SK-N-SH (cell line): ENCODE measurements at regions not wholly inside any gene's neighbourhood (a gene's known extent, or its start where the extent isn't known, plus 50 kb on each side); places are given as distances from the start of the nearest gene placed in this dataset.

ENCODE experiments used
- CTCF ChIA-PET: fragments of 300-600, 350-600 bp; formaldehyde crosslinking; extraction: SDS; loops from one replicate; lab custom pipeline; 2021; lab: Yijun Ruan, JAX
- POLR2A ChIA-PET: fragments of 350-600 bp; sonication (Branson Sonifier 250); formaldehyde crosslinking; extraction: SDS; loops from one replicate; lab custom pipeline; 2020; ENCODE audit warnings: antibody characterized with exemption, inconsistent platforms; lab: Yijun Ruan, JAX
- DNase-seq: peaks from one replicate; pipeline ENCODE4 v3.0.0; 2012
- H2AFZ ChIP-seq: fragments of 200-600 bp; sonication (generic); 2 replicates; pipeline ENCODE4 v1.8.1; 2016; ENCODE audit warnings: antibody characterized with exemption, mild to moderate bottlenecking, low read depth
- H3F3A ChIP-seq: fragments of 200-600 bp; sonication (generic); replicated peaks from 2 replicates; pipeline ENCODE3; 2016; ENCODE audit warnings: antibody characterized with exemption, mild to moderate bottlenecking; ENCODE audit not compliant: insufficient read depth
- H3K27ac ChIP-seq, 2 experiments: fragments of 200-500 bp in 1 of 2; fragments of 200-600 bp in 1 of 2; sonication (Bioruptor generic) in 1 of 2; sonication (generic), shearing (Covaris generic) in 1 of 2; 2 replicates each; pipeline versions ENCODE4 v1.5.1 to v1.6.1; 2014 to 2016; ENCODE audit warnings: low read depth in 2 of 2, inconsistent platforms in 1 of 2, low read length in 1 of 2, mild to moderate bottlenecking in 1 of 2, mixed read lengths in 1 of 2
- H3K27me3 ChIP-seq: fragments of 200-600 bp; sonication (generic), shearing (Covaris generic); 2 replicates; pipeline ENCODE4 v1.6.1; 2016; ENCODE audit warnings: mixed run types; ENCODE audit not compliant: insufficient read depth
- H3K36me3 ChIP-seq, 2 experiments: fragments of 200-500 bp in 1 of 2; fragments of 200-600 bp in 1 of 2; sonication (Bioruptor generic) in 1 of 2; sonication (generic) in 1 of 2; replicated peaks in 1 of 2; 2 replicates each; pipeline versions ENCODE3 to v1.5.1; 2014 to 2016; ENCODE audit warnings: low read length in 1 of 2, mild to moderate bottlenecking in 1 of 2; ENCODE audit not compliant: insufficient read depth in 2 of 2, control insufficient read depth in 1 of 2
- H3K4me1 ChIP-seq, 2 experiments: fragments of 200-500 bp in 1 of 2; fragments of 200-600 bp in 1 of 2; sonication (Bioruptor generic) in 1 of 2; sonication (generic), shearing (Covaris generic) in 1 of 2; 2 replicates each; pipeline versions ENCODE4 v1.5.1 to v1.6.1; 2014 to 2016; ENCODE audit warnings: low read depth in 1 of 2, low read length in 1 of 2, mixed run types in 1 of 2; ENCODE audit not compliant: insufficient read depth in 2 of 2, control insufficient read depth in 1 of 2
- H3K4me2 ChIP-seq: fragments of 200-600 bp; sonication (generic), shearing (Covaris generic); 2 replicates; pipeline ENCODE4 v1.6.1; 2017; ENCODE audit warnings: mixed run types
- H3K4me3 ChIP-seq, 2 experiments: fragments of 200-500 bp in 1 of 2; fragments of 200-600 bp in 1 of 2; sonication (Bioruptor generic) in 1 of 2; sonication (generic), shearing (Covaris generic) in 1 of 2; 2 replicates each; pipeline versions ENCODE4 v1.5.1 to v1.8.1; 2014 to 2016; ENCODE audit warnings: low read depth in 2 of 2, inconsistent platforms in 1 of 2, low read length in 1 of 2, mild to moderate bottlenecking in 1 of 2, mixed read lengths in 1 of 2, moderate library complexity in 1 of 2
- H3K79me2 ChIP-seq: fragments of 200-600 bp; sonication (generic); 2 replicates; pipeline ENCODE4 v1.8.1; 2017; ENCODE audit warnings: mild to moderate bottlenecking; ENCODE audit not compliant: insufficient read depth
- H3K9ac ChIP-seq: fragments of 200-600 bp; sonication (generic); 2 replicates; pipeline ENCODE4 v1.6.1; 2017; ENCODE audit warnings: mixed run types
- H3K9me2 ChIP-seq: fragments of 200-600 bp; sonication (generic); 2 replicates; pipeline ENCODE4 v1.6.1; 2017; ENCODE audit warnings: mixed run types
- H3K9me3 ChIP-seq: fragments of 200-600 bp; sonication (generic); 2 replicates; pipeline ENCODE4 v1.6.1; 2017; ENCODE audit warnings: mixed run types, mild to moderate bottlenecking, moderate library complexity
- H4K20me1 ChIP-seq: fragments of 200-600 bp; sonication (generic); 2 replicates; pipeline ENCODE4 v1.6.1; 2017; ENCODE audit warnings: mild to moderate bottlenecking, mixed run types; ENCODE audit not compliant: insufficient read depth
- CTCF ChIP-seq: fragments of 200-600 bp; sonication (generic); IDR thresholded peaks from 2 replicates; pipeline ENCODE4 v1.6.1; 2017; ENCODE audit warnings: antibody characterized with exemption, mild to moderate bottlenecking, moderate library complexity
- EZH2phosphoT487 ChIP-seq: fragments of 200-600 bp; sonication (generic); IDR thresholded peaks from 2 replicates; pipeline ENCODE4 v1.6.1; 2017; ENCODE audit warnings: low read depth, mixed run types, mild to moderate bottlenecking, antibody characterized with exemption, moderate library complexity, borderline replicate concordance
- FOSL2 ChIP-seq: IDR thresholded peaks from 2 replicates; pipeline ENCODE4 v1.4.0; 2012; ENCODE audit warnings: low read depth, mild to moderate bottlenecking, moderate library complexity, borderline replicate concordance
- FOXJ3 ChIP-seq: sonication (generic); formaldehyde crosslinking; IDR thresholded peaks from 2 replicates; pipeline ENCODE4 v1.5.1; 2020; ENCODE audit warnings: mild to moderate bottlenecking, missing genetic modification reagents
- FOXM1 ChIP-seq: IDR thresholded peaks from 2 replicates; pipeline ENCODE4 v1.4.0; 2012; ENCODE audit warnings: low read depth, mild to moderate bottlenecking
- GATA2 ChIP-seq: sonication (generic); formaldehyde crosslinking; IDR thresholded peaks from 2 replicates; pipeline ENCODE4 v1.5.0; 2020; ENCODE audit warnings: mild to moderate bottlenecking, missing genetic modification reagents
- MXI1 ChIP-seq: IDR thresholded peaks from 2 replicates; pipeline ENCODE4 v1.6.1; 2012; ENCODE audit warnings: mild to moderate bottlenecking, low read depth, low read length, improper control_type of control experiment
- PBX3 ChIP-seq: IDR thresholded peaks from 2 replicates; pipeline ENCODE4; 2012
- POLR2AphosphoS5 ChIP-seq: IDR thresholded peaks from 2 replicates; pipeline ENCODE4 v1.6.1; 2012; ENCODE audit warnings: low read depth, low read length
- SMC3 ChIP-seq: IDR thresholded peaks from 2 replicates; pipeline ENCODE4 v1.6.1; 2012; ENCODE audit warnings: low read depth, low read length, improper control_type of control experiment
- TCF12 ChIP-seq: IDR thresholded peaks from 2 replicates; pipeline ENCODE4 v1.4.0; 2012
- TEAD4 ChIP-seq: IDR thresholded peaks from 2 replicates; pipeline ENCODE4 v1.4.0; 2012; ENCODE audit warnings: mild to moderate bottlenecking, borderline replicate concordance; ENCODE audit not compliant: insufficient read depth
- WGBS: methylation state at CpG from one replicate; pipeline ENCODE4 v1.1.6; 2017; ENCODE audit warnings: low lambda C conversion rate; 5-methylcytosine and 5-hydroxymethylcytosine counted together
- TF ChIP-seq, protein P1 (sequence below): IDR thresholded peaks from 2 replicates; pipeline ENCODE4 v1.4.0; 2012; ENCODE audit warnings: low read depth
- TF ChIP-seq, protein P2 (sequence below): fragments of 150-350 bp; IDR thresholded peaks from 2 replicates; pipeline ENCODE4 v1.6.1; 2017; ENCODE audit warnings: antibody characterized with exemption, low read length, low read depth, borderline replicate concordance

DNA sequence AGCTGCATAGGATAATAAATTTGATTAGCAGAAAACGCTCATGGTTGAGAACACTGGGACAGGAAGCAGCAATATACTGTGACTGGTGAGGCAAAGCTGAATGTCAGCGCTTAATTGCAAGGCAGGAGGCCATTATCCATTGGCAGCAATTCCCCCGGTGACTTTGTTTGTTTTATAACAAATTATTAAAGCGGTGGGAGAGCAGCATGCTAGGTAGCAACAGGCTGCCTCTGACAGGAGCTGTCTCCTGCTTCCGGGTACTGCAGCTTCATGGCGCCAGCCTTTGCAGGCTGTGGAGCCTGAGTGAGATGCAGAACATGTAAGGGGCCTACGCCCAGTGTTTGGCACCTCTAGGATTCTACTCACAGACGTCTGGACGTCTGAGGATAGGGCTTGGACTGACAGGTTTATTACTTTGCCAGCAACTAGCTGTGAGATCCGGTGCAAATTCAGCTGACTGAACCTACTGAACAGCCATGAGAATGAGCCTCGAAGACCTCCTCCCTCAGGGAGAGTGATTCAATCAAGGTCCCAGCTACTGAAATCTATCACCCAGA, 82.1 kb upstream of the SSTR1 start (continued):
- TF ChIP-seq EZH2phosphoT487 (no peak), PBX3 (no peak), FOXJ3 (CRISPR knock-in tag) (no peak), TEAD4 (no peak), FOXM1 (no peak), TCF12 (no peak)

DNA sequence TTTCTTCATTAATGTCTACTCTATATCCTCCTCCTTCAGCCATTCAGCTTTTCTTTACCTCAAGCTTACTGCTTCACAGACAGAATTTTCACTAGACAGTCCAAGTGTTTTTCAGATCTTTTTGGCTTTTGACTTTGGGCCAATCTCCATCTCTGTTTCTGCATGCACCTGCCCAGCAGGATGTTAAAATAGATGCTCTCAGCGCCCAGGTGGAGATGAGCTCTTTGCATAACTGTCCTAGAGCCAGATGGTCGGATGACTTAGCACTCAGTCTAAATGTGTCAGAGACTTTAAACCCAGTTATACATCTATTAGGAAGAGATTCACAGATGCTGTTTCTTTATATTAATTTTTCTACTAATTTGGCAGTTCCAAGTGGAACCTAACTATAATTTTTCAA, 80.3 kb upstream of the SSTR1 start:
- 0% methylated on average over 2 of the region's 2 CpGs for WGBS
- no peaks in the 10 kb centered on the region for H3K36me3 ChIP-seq
- CTCF ChIA-PET, result no interaction called here
- no peaks in the 10 kb centered on the region for H3K79me2 ChIP-seq
- no peak for DNase-seq
- H3K4me3 ChIP-seq, result no peak overlapping the region
- H3K9ac ChIP-seq, result no peak overlapping the region
- TF ChIP-seq FOSL2 (no peak), CTCF (no peak), MXI1 (no peak), PBX3 (no peak), GATA2 (CRISPR knock-in tag) (no peak), SMC3 (no peak), FOXJ3 (CRISPR knock-in tag) (no peak), POLR2AphosphoS5 (no peak)
- TF ChIP-seq, protein P1, sequence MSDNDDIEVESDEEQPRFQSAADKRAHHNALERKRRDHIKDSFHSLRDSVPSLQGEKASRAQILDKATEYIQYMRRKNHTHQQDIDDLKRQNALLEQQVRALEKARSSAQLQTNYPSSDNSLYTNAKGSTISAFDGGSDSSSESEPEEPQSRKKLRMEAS, result no peak
- TF ChIP-seq, protein P2, sequence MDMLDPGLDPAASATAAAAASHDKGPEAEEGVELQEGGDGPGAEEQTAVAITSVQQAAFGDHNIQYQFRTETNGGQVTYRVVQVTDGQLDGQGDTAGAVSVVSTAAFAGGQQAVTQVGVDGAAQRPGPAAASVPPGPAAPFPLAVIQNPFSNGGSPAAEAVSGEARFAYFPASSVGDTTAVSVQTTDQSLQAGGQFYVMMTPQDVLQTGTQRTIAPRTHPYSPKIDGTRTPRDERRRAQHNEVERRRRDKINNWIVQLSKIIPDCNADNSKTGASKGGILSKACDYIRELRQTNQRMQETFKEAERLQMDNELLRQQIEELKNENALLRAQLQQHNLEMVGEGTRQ, result no peak
- TF ChIP-seq, all 33 proteins: peak for 0
- POLR2A ChIA-PET, result no interaction called here
- Histone ChIP-seq H3K27me3 (no peaks in the 10 kb centered on the region; the same call in 1 of the 2 replicates), H4K20me1 (no peaks in the 10 kb centered on the region), H3K4me2 (no peak overlapping the region), H3F3A (no peaks in the 10 kb centered on the region), H3K9me3 (no peaks in the 10 kb centered on the region), H3K9me2 (no peaks in the 10 kb centered on the region), H3K4me1 (no peaks in the 10 kb centered on the region), H3K27ac (no peak overlapping the region), H2AFZ (no peak overlapping the region)
